ENCODE measurements at regions not wholly inside any gene's neighbourhood (a gene's known extent, or its start where the extent isn't known, plus 50 kb on each side); places are given as distances from the start of the nearest gene placed in this dataset.

DNA sequence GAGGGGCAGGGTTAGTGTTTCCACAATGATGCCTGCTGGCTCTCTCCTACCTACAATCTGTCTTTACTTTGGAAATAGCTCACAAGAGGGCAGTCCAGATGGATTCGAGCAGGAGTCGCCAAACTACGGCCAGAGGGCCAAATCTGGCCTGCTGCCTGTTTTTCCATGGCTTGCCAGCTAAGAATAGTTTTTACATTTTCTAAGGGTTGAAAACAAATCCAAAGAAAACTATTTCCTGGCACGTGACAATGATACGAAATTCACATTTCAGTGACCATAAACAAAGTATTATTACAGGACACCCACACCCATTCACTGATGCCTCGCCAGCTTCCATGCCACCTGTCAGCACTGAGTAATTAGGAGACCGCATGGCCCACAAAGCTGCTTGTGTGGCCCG, 162.9 kb upstream of the WWC1 start:
- POLR2A ChIA-PET = interaction anchor here (0.6 kb wide), 1 partner anchor 230 kb away, joined by 4 read pairs; no protein-coding TSS in a partner anchor
- Mint-ChIP-seq H3K4me3 (no peak overlapping the region), H3K9me3 (no peaks in the 10 kb centered on the region), H3K4me1 (peaks cover 14% of the 10 kb centered on the region), H3K27ac (no peak overlapping the region), H3K27me3 (ENCODE audit: low read depth) (no peaks in the 10 kb centered on the region; the same call in 1 of the 2 replicates), H3K36me3 (no peaks in the 10 kb centered on the region)
- CTCF ChIA-PET = interaction anchor here (1.1 to 1.6 kb wide), 2 partner anchors 14 to 81 kb away, joined by 3 to 6 read pairs; no protein-coding TSS in a partner anchor
- TF ChIP-seq, protein P1, sequence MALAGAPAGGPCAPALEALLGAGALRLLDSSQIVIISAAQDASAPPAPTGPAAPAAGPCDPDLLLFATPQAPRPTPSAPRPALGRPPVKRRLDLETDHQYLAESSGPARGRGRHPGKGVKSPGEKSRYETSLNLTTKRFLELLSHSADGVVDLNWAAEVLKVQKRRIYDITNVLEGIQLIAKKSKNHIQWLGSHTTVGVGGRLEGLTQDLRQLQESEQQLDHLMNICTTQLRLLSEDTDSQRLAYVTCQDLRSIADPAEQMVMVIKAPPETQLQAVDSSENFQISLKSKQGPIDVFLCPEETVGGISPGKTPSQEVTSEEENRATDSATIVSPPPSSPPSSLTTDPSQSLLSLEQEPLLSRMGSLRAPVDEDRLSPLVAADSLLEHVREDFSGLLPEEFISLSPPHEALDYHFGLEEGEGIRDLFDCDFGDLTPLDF (CRISPR knock-in tag; IDR thresholded peaks at IDR 0.05) = no peak
- TF ChIP-seq HMGA2 (CRISPR knock-in tag; IDR thresholded peaks at IDR 0.05) (no peak), ESRRA (CRISPR knock-in tag; IDR thresholded peaks at IDR 0.05; ENCODE audit: borderline replicate concordance) (no peak), NFYB (CRISPR knock-in tag; conservative IDR thresholded peaks at IDR 0.05; ENCODE audit: low read depth) (no peak), RELA (CRISPR knock-in tag; IDR thresholded peaks at IDR 0.05; ENCODE audit: borderline replicate concordance) (no peak), CTCF (IDR thresholded peaks at IDR 0.05) (no peak), ATF1 (CRISPR knock-in tag; IDR thresholded peaks at IDR 0.05) (no peak), CREM (CRISPR knock-in tag; IDR thresholded peaks at IDR 0.05) (no peak)
- TF ChIP-seq, protein P2, sequence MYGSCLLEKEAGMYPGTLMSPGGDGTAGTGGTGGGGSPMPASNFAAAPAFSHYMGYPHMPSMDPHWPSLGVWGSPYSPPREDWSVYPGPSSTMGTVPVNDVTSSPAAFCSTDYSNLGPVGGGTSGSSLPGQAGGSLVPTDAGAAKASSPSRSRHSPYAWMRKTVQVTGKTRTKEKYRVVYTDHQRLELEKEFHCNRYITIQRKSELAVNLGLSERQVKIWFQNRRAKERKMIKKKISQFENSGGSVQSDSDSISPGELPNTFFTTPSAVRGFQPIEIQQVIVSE (CRISPR knock-in tag; IDR thresholded peaks at IDR 0.05; ENCODE audit: borderline replicate concordance) = no peak
- ATAC-seq (no peak), DNase-seq (ENCODE audit: low spot score) (no peak)

GRCh38 chr5:168131519-168131918, 159.9 kb upstream of the WWC1 start:
- POLR2A ChIA-PET = no interaction called here
- DNase-seq (ENCODE audit: low spot score) (no peak), ATAC-seq (no peak)
- Mint-ChIP-seq H3K27ac (no peak overlapping the region), H3K36me3 (no peaks in the 10 kb centered on the region), H3K27me3 (ENCODE audit: low read depth) (no peaks in the 10 kb centered on the region; the same call in 1 of the 2 replicates), H3K4me3 (no peak overlapping the region), H3K4me1 (peaks cover 7% of the 10 kb centered on the region), H3K9me3 (no peaks in the 10 kb centered on the region)
- CTCF ChIA-PET = no interaction called here
- TF ChIP-seq KAT7 (CRISPR knock-in tag; IDR thresholded peaks at IDR 0.05; ENCODE audit: borderline replicate concordance) = no peak
- no peak for TF ChIP-seq NR1H2 (CRISPR knock-in tag; IDR thresholded peaks at IDR 0.05)
- TF ChIP-seq FOXJ3 (CRISPR knock-in tag; IDR thresholded peaks at IDR 0.05; ENCODE audit: borderline replicate concordance) = no peak
- TF ChIP-seq JAZF1 (CRISPR knock-in tag; IDR thresholded peaks at IDR 0.05) = no peak
- no peak for TF ChIP-seq ESRRA (CRISPR knock-in tag; IDR thresholded peaks at IDR 0.05; ENCODE audit: borderline replicate concordance)
- TF ChIP-seq NFYB (CRISPR knock-in tag; conservative IDR thresholded peaks at IDR 0.05; ENCODE audit: low read depth) = no peak
- TF ChIP-seq E2F5 (CRISPR knock-in tag; IDR thresholded peaks at IDR 0.05) = no peak
- TF ChIP-seq E2F4 (CRISPR knock-in tag; IDR thresholded peaks at IDR 0.05; ENCODE audit: borderline replicate concordance, low read depth) = no peak
- no peak for TF ChIP-seq ZNF121 (CRISPR knock-in tag; IDR thresholded peaks at IDR 0.05)
- TF ChIP-seq MYBL2 (CRISPR knock-in tag; IDR thresholded peaks at IDR 0.05) = no peak

DNA sequence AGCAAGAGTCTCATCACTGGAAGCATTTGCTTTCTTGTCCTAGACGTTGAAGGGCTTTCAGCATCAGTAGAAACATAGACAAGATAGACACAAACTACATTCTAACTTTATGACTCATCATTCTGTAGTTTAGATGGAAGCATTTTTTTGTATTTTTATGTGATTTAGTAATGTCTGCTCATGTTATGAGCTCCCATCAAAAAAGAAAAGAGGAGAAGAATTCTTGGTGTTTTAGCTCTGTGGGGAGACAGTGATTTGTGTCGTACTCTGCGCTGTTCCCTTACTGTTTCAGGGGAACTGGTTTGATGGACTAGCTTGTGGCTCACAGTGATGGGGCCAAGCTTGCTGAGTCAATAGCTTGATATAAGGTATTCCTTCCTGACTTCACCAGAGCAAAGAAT, 159.2 kb upstream of the WWC1 start:
- POLR2A ChIA-PET = interaction anchor here (0.6 kb wide), 2 partner anchors 38 to 168 kb away, joined by 4 read pairs; no protein-coding TSS in a partner anchor
- CTCF ChIA-PET = interaction anchor here (0.6 to 1.2 kb wide), 2 partner anchors 18 to 160 kb away, joined by 3 to 5 read pairs; no protein-coding TSS in a partner anchor
- TF ChIP-seq ZNF138 (CRISPR knock-in tag; conservative IDR thresholded peaks at IDR 0.05) (no peak), RELA (CRISPR knock-in tag; IDR thresholded peaks at IDR 0.05; ENCODE audit: borderline replicate concordance) (no peak), ZNF281 (CRISPR knock-in tag; IDR thresholded peaks at IDR 0.05) (no peak), NR2C2 (CRISPR knock-in tag; IDR thresholded peaks at IDR 0.05) (no peak), ZBTB21 (CRISPR knock-in tag; IDR thresholded peaks at IDR 0.05; ENCODE audit: borderline replicate concordance) (no peak), GTF2I (CRISPR knock-in tag; conservative IDR thresholded peaks at IDR 0.05) (no peak), CBFB (CRISPR knock-in tag; IDR thresholded peaks at IDR 0.05; ENCODE audit: low read depth) (no peak), CREM (CRISPR knock-in tag; IDR thresholded peaks at IDR 0.05) (no peak)

More for the DNA sequence above, 159.2 kb upstream of the WWC1 start:
- H3K27me3 Mint-ChIP-seq (ENCODE audit: low read depth) = no peaks in the 10 kb centered on the region
- no peak overlapping the region for H3K27ac Mint-ChIP-seq
- H3K4me1 Mint-ChIP-seq = peaks cover 12% of the 10 kb centered on the region
- no peaks in the 10 kb centered on the region for H3K9me3 Mint-ChIP-seq
- H3K36me3 Mint-ChIP-seq = no peaks in the 10 kb centered on the region
- DNase-seq (ENCODE audit: low spot score) (no peak), ATAC-seq (no peak)
- no peak overlapping the region for H3K4me3 Mint-ChIP-seq
